GM21529 (cell line): ENCODE measurements at regions not wholly inside any gene's neighbourhood (a gene's known extent, or its start where the extent isn't known, plus 50 kb on each side); places are given as distances from the start of the nearest gene placed in this dataset.
"Not testable (repeated sequence)": the region's sequence is repeated elsewhere in the genome, so short reads cannot be mapped to it uniquely, and the experiment has no call there.

ENCODE experiments used
- ATAC-seq: cut with Tn5 transposase; IDR thresholded peaks from one replicate; pipeline ENCODE4 v1.9.1; 2021; ENCODE audit not compliant: unreplicated experiment

- no peak for ATAC-seq
Measured at GRCh38 chr3:152621006-152621868, 213.7 kb upstream of the P2RY1 start.

DNA sequence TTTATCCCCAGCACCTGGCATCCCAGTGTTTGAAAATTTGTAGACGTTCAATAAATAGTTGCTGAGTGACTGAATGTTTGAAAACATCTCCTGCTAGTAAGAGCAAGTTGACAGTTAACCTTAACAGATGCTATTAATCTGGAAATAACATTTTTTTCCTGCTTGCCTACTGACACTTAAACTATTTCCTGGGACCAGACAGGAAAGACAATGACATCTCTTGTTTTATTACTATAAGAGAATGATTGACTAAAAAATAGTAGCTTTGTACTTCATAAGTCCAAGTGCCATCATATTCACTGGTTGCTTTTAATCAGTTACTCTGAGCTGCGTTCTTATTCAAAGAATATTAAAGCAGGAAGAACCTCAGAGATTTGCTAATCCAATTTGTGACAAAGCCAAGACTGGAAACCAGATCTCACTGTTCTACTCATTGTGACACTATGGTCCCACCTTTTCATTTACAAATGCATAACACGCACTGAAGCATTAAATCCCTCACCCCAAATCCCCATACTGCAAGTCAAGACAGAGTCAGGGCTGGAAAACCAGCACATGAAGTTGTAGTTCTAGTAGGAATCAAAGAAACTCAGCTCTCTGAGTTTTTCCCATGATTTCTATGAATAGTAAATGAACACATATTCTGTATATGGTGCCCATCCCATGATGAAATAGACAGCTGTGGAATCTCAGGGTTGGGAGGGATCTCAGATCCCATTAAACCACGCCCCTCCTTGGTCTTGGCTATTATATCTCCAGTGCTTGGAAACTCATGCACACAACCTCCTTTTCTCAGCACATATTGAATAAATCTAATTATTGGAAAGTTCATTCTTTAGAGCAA, 212.7 kb upstream of the P2RY1 start:
- no peak for ATAC-seq

DNA sequence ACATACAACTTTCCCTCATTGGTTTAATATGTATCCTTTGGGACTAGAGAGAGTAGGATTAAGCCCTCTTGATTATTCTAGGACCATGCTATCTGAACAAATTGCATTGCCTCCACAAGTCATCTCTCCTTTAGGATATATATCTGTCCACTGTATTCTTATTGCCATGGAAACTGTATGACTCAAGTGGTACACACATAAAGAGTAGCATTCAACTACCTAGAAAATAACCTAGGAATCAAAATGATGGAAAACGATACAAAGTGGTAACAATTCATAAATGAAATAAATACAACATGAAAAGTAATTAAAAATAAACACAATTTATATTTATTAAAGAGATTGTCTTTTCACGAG, 212.1 kb upstream of the P2RY1 start:
- ATAC-seq: no peak

DNA sequence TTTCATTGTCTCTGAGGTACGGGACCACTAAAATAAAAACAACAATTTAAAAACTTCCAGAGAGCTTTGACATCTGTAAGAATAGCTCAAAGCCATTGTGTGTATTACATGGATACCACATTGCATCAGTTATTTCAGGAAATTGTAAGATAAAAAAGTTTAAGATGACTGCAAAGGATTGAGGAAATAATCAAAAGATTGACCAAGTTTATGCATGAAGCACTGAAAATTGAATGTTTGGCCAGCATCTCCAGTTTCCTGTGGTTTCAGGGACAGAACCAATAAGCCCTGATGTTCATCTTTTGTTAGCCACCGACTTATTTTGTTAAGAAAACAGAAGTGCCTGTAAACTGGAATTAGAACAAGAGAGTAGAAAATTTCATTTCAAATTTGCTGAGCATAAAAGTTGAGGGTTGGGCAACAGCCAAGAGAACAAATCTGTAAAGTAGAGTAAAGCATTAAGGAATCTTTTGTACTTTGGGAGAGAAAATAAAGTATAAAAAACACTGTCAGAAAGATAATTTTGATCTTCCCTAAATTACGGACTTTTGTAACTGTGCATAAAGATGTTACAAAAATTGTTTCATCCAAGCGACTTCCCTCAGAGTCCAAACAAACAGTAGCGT, 211.5 kb upstream of the P2RY1 start:
- ATAC-seq: no peak

DNA sequence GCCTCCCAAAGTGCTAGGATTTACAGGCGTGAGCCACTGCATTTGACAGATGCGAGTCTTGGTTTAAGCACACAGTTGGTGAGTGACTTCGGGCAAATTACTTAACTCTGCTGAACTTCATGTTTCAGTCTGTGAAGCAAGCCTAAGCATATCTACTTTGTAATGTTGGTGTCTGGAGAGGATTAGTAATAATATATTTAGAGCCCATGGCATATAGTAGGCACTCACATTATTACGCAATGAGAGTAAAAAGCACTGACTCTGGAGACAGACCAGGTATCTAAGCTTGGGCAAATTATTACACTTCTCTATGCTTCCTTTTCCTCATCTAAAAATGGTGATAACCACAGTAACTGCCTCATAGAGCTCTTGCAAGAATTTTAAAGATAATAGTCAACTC, 208.7 kb upstream of the P2RY1 start:
- ATAC-seq: no peak

GRCh38 chr3:152628496-152628895, 206.4 kb upstream of the P2RY1 start:
- ATAC-seq: no peak

DNA sequence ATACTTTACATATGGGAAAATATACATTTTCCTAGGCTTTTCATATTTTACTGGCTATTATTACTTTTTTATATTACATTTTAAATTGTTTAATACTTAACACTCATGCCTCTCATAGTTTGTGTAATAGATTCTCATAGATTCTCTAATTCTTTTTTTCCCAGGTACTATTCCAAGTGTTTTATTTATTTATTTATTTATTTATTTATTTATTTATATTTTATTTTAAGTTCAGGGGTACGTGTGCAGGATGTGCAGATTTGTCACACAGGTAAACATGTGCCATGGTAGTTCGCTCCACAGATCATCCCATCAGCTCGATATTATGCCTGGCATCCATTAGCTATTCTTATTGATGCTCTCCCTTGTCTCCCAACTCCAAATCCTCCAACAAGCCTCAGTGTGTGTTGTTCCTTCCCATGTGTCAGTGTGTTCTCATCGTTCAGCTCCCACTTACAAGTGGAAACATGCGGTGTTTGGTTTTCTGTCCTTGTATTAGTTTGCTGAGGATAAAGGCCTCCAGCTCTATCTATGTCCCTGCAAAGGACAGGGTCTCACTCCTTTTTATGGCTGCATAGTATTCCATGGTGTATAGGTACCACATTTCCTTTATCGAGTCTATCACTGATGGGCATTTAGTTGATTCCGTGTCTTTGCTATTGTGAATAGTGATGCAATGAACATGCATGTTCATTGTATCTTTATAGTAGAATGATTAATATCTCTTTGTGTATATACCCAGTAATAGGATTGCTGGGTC, 205.4 kb upstream of the P2RY1 start:
- no peak for ATAC-seq

GRCh38 chr3:152635389-152635788, 199.5 kb upstream of the P2RY1 start:
- no peak for ATAC-seq

GRCh38 chr3:152636651-152637050, 198.3 kb upstream of the P2RY1 start:
- ATAC-seq: no peak

GRCh38 chr3:152638214-152638613, 196.7 kb upstream of the P2RY1 start:
- no peak for ATAC-seq

- ATAC-seq: no peak
Measured at GRCh38 chr3:152638707-152639450, 196.1 kb upstream of the P2RY1 start.

DNA sequence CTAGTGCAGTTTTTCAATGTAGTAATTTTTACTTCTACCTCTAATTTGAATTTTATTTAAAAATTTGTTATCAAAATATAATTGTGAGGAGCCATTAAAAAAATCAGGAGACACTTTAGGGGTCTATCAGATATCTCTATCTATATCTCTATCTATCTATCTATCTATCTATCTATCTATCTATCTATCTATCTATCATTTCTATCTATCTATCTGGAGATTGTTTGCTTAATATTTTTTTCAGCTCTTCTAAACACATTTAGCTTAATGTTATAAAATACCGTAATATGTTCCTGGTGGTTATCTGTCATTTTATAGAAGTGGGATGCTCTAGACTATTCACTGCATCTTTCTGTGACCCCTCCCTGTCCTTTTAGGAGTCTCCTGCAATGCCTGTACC, 193.7 kb upstream of the P2RY1 start:
- ATAC-seq: no peak

- no peak for ATAC-seq
Measured at GRCh38 chr3:152642658-152643057, 192.3 kb upstream of the P2RY1 start.

DNA sequence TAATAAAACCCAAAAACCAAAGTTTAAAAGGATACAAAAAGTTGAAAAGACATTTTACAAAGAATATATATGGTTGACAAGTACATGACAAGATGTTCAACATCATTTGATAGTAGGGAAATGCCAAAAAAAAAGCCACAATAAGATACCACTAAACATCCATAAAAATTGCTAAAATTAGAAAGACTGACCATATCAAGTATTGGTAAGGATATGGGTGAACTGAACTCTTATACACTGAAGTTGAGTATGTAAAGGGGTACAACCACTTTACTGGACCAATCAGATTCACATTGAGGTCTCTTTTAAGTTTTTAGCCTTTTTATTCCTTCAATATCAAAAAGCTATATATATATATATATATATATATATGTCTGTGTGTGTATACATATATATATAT, 190.5 kb upstream of the P2RY1 start:
- no peak for ATAC-seq

DNA sequence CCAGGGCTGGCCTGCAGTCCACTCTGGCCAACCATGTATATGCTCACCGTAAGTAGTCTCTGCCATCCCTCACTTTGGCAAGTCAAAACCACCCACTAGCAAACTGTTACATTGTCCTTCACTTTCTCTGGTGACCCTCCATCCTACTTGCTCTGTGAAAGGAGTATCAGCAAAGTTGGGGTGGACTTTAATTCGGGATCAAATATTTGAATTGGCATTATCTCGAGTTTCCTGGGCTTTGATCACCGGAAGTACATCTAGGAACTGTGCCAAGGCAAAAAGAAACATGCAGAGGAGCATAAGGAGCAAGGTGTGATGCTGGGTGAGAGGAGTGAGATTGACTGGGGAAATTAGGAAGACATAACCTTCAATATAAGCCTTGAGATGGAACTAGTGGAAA, 188.9 kb upstream of the P2RY1 start:
- ATAC-seq: no peak

- ATAC-seq: no peak
Measured at GRCh38 chr3:152650177-152650576, 184.8 kb upstream of the P2RY1 start.

DNA sequence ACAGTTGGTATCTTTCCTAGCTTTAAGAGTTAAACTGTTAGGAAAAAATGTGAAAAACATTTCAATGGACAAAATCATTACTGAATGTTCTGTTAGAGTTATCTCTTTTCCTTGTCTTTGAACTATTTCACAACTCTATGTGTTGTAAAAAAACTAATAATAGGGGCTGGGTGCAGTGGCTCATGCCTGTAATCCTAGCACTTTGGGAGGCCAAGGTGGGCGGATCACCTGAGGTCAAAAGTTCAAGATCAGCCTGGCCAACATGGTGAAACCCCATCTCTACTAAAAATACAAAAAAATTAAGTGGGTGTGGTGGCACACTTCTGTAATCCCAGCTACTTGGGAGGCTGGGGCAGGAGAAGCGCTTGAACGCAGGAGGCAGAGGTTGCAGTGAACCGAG, 184.0 kb upstream of the P2RY1 start:
- not testable (repeated sequence) for ATAC-seq

GRCh38 chr3:152656214-152656971, 178.5 kb upstream of the P2RY1 start:
- no peak for ATAC-seq

GRCh38 chr3:152656972-152657355, 178.0 kb upstream of the P2RY1 start:
- no peak for ATAC-seq
